MCF 10A (cell line): ENCODE measurements at regions not wholly inside any gene's neighbourhood (a gene's known extent, or its start where the extent isn't known, plus 50 kb on each side); places are given as distances from the start of the nearest gene placed in this dataset.

Experiments used
- BruUV-seq: library from RNA; stranded (reverse); fragments of 400-500 nt; replicated peaks from 2 replicates; lab custom pipeline; 2021; lab: Mats Ljungman, UMichigan
- CTCF ChIA-PET: fragments of 300-600 bp; sonication (Branson Sonifier 250); formaldehyde crosslinking; extraction: SDS; loops from one replicate; lab custom pipeline; 2021; ENCODE audit warnings: antibody characterized with exemption, inconsistent platforms; lab: Yijun Ruan, JAX
- POLR2A ChIA-PET: fragments of 300-600, 350-650 bp; sonication (Branson Sonifier 250); formaldehyde crosslinking; extraction: SDS; loops from one replicate; lab custom pipeline; 2020; ENCODE audit warnings: antibody characterized with exemption, inconsistent platforms; lab: Yijun Ruan, JAX
- DNase-seq: peaks from one replicate; pipeline ENCODE4 v3.0.0-alpha.2; 2018; ENCODE audit not compliant: unreplicated experiment
- H3K27ac Mint-ChIP-seq: one replicate; pipeline ENCODE4 v1.8.0; 2022; ENCODE audit warnings: mild to moderate bottlenecking, low read depth, mixed read lengths; ENCODE audit not compliant: unreplicated experiment
- H3K27me3 Mint-ChIP-seq: one replicate; pipeline ENCODE4 v1.8.0; 2022; ENCODE audit warnings: mixed read lengths; ENCODE audit not compliant: insufficient read depth, unreplicated experiment
- H3K36me3 Mint-ChIP-seq: one replicate; pipeline ENCODE4 v1.8.0; 2022; ENCODE audit warnings: mild to moderate bottlenecking, moderate library complexity, mixed read lengths; ENCODE audit not compliant: insufficient read depth, unreplicated experiment
- H3K4me1 Mint-ChIP-seq: one replicate; pipeline ENCODE4 v1.8.0; 2022; ENCODE audit warnings: mixed read lengths; ENCODE audit not compliant: insufficient read depth, unreplicated experiment
- H3K4me3 Mint-ChIP-seq: one replicate; pipeline ENCODE4 v1.8.0; 2022; ENCODE audit warnings: mild to moderate bottlenecking, moderate library complexity, mixed read lengths; ENCODE audit not compliant: unreplicated experiment
- H3K9me3 Mint-ChIP-seq: one replicate; pipeline ENCODE4 v1.8.0; 2022; ENCODE audit warnings: mixed read lengths; ENCODE audit not compliant: unreplicated experiment
- CTCF ChIP-seq: fragments of 200-600 bp; IDR thresholded peaks from one replicate; pipeline ENCODE4 v1.8.0; 2022; ENCODE audit warnings: antibody characterized with exemption, mild to moderate bottlenecking; ENCODE audit not compliant: unreplicated experiment
- intact Hi-C: fragments of 100-400 bp; cut with micrococcal nuclease; formaldehyde crosslinking; loops from 2 replicates; pipeline ENCODE4 v1.14.1; 2022

GRCh38 chr7:37633048-37633447 lies 50.5 kb upstream of the GPR141 start:
- Mint-ChIP-seq H3K4me3 (no peak overlapping the region), H3K9me3 (peaks cover 36% of the 10 kb centered on the region), H3K36me3 (no peaks in the 10 kb centered on the region), H3K27me3 (no peaks in the 10 kb centered on the region), H3K4me1 (peaks cover 8% of the 10 kb centered on the region), H3K27ac (no peak overlapping the region)
- intact Hi-C loops = no loop called here
- no peak for TF ChIP-seq CTCF
- CTCF ChIA-PET = no interaction called here
- BruUV-seq = no TSS peak
- no peak for DNase-seq
- POLR2A ChIA-PET = no interaction called here
